SIG-M5 (cell line): ENCODE measurements at regions not wholly inside any gene's neighbourhood (a gene's known extent, or its start where the extent isn't known, plus 50 kb on each side); places are given as distances from the start of the nearest gene placed in this dataset.
"Not testable (repeated sequence)": the region's sequence is repeated elsewhere in the genome, so short reads cannot be mapped to it uniquely, and the experiment has no call there.

Experiments
- DNase-seq: peaks from one replicate; lab custom pipeline; 2025; lab: John Stamatoyannopoulos, UW

- no peak for DNase-seq
Observed at GRCh38 chr20:39767352-39767751, 805.2 kb downstream of the DHX35 start.

GRCh38 chr20:39766333-39766732 is 804.2 kb downstream of the DHX35 start:
- no peak for DNase-seq

GRCh38 chr20:39762716-39763115 is 800.6 kb downstream of the DHX35 start:
- no peak for DNase-seq

GRCh38 chr20:39758876-39759275 is 796.7 kb downstream of the DHX35 start:
- no peak for DNase-seq

GRCh38 chr20:39756828-39757227 is 794.7 kb downstream of the DHX35 start:
- DNase-seq = no peak

GRCh38 chr20:39756369-39756768 is 794.2 kb downstream of the DHX35 start:
- DNase-seq = no peak

GRCh38 chr20:39752262-39752876 is 790.2 kb downstream of the DHX35 start:
- no peak for DNase-seq

GRCh38 chr20:39751557-39752137 is 789.5 kb downstream of the DHX35 start:
- no peak for DNase-seq

GRCh38 chr20:39745380-39745779 is 783.2 kb downstream of the DHX35 start:
- no peak for DNase-seq

- DNase-seq = no peak
Observed at GRCh38 chr20:39738651-39739050, 776.5 kb downstream of the DHX35 start.

GRCh38 chr20:39736434-39737327 is 774.5 kb downstream of the DHX35 start:
- DNase-seq = no peak

GRCh38 chr20:39725513-39725912 is 763.4 kb downstream of the DHX35 start:
- not testable (repeated sequence) for DNase-seq

GRCh38 chr20:39719293-39719692 is 757.1 kb downstream of the DHX35 start:
- no peak for DNase-seq

GRCh38 chr20:39717936-39718335 is 755.8 kb downstream of the DHX35 start:
- DNase-seq = no peak

- DNase-seq = no peak
Observed at GRCh38 chr20:39716796-39717341, 754.7 kb downstream of the DHX35 start.

- no peak for DNase-seq
Observed at GRCh38 chr20:39713076-39713840, 751.1 kb downstream of the DHX35 start.

GRCh38 chr20:39706184-39706663 is 744.1 kb downstream of the DHX35 start:
- no peak for DNase-seq

- DNase-seq = no peak
Observed at GRCh38 chr20:39705032-39705431, 742.9 kb downstream of the DHX35 start.

GRCh38 chr20:39703357-39703756 is 741.2 kb downstream of the DHX35 start:
- DNase-seq = not testable (repeated sequence)

GRCh38 chr20:39702701-39703349 is 740.7 kb downstream of the DHX35 start:
- DNase-seq = no peak

GRCh38 chr20:39700528-39700927 is 738.4 kb downstream of the DHX35 start:
- no peak for DNase-seq
